ENCODE measurements at regions not wholly inside any gene's neighbourhood (a gene's known extent, or its start where the extent isn't known, plus 50 kb on each side); places are given as distances from the start of the nearest gene placed in this dataset.

DNA sequence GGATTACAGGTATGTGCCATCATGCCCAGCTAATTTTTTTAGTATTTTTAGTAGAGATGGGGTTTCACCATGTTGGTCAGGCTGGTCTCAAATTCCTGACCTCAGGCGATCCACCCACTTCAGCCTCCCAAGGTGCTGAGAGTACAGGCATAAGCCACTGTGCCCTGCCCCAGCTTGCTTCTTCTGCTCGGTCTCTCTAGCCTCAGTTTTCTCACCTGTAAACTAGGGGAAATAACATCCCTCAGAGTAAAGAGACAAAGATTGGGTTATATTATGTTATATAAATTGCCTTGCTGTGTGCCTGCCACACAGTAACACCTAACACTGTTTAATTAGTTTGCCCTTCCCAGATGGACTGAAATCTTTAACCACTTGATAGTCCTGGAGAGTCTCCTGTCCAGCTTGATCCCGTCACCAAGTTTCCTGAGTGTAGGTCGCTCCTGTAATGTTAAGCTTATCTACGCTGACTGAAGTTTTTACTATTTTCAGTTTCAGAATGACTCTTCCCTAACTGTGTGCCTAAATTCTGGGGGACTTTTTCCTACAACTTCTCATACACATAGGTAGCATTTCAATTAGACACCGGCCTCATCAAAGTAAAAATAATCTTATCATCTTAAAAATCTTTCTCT is 412.7 kb upstream of the TENM3 start:
- no peak overlapping the region for H3K4me3 ChIP-seq (ENCODE audit: low read depth in 1 of 2, low read length in 2 of 2)
- H3K9me3 ChIP-seq (ENCODE audit: insufficient read depth, low read length, severe bottlenecking): no peaks in the 10 kb centered on the region
- H2AFZ ChIP-seq (ENCODE audit: low read depth, low read length): no peak overlapping the region
- no peak overlapping the region for H3K27ac ChIP-seq (ENCODE audit: low read length)
- no peak for TF ChIP-seq CTCF (IDR thresholded peaks at IDR 0.05; ENCODE audit: borderline replicate concordance, extremely low read depth, low read length, poor library complexity, severe bottlenecking)
- no peak for TF ChIP-seq EZH2 (IDR thresholded peaks at IDR 0.05; ENCODE audit: borderline replicate concordance, low read depth, low read length, severe bottlenecking)
- H3K79me2 ChIP-seq (ENCODE audit: insufficient read depth, low read length): no peaks in the 10 kb centered on the region
- H3K36me3 ChIP-seq (ENCODE audit: insufficient read depth, low read length): no peaks in the 10 kb centered on the region
- H3K4me2 ChIP-seq (ENCODE audit: insufficient read depth, low read length): no peak overlapping the region
- H3K4me1 ChIP-seq (ENCODE audit: insufficient read depth, low read length): no peaks in the 10 kb centered on the region
- H4K20me1 ChIP-seq (ENCODE audit: insufficient read depth, low read length): no peaks in the 10 kb centered on the region
- no peak overlapping the region for H3K9ac ChIP-seq (ENCODE audit: low read depth, low read length)
- no peak for DNase-seq
- H3K27me3 ChIP-seq (ENCODE audit: insufficient read depth, low read length, poor library complexity): no peaks in the 10 kb centered on the region
- no peak for ATAC-seq (ENCODE audit: insufficient read depth, low read depth)

- no peak overlapping the region for H3K4me3 ChIP-seq (ENCODE audit: low read depth in 1 of 2, low read length in 2 of 2)
- no peaks in the 10 kb centered on the region for H3K36me3 ChIP-seq (ENCODE audit: insufficient read depth, low read length)
- TF ChIP-seq EZH2 (IDR thresholded peaks at IDR 0.05; ENCODE audit: borderline replicate concordance, low read depth, low read length, severe bottlenecking) (no peak), CTCF (IDR thresholded peaks at IDR 0.05; ENCODE audit: borderline replicate concordance, extremely low read depth, low read length, poor library complexity, severe bottlenecking) (no peak)
- no peaks in the 10 kb centered on the region for H3K9me3 ChIP-seq (ENCODE audit: insufficient read depth, low read length, severe bottlenecking)
- no peak overlapping the region for H3K4me2 ChIP-seq (ENCODE audit: insufficient read depth, low read length)
- no peak for DNase-seq
- no peaks in the 10 kb centered on the region for H3K4me1 ChIP-seq (ENCODE audit: insufficient read depth, low read length)
- H3K79me2 ChIP-seq (ENCODE audit: insufficient read depth, low read length): no peaks in the 10 kb centered on the region
- H2AFZ ChIP-seq (ENCODE audit: low read depth, low read length): no peak overlapping the region
- H3K9ac ChIP-seq (ENCODE audit: low read depth, low read length): no peak overlapping the region
- H3K27ac ChIP-seq (ENCODE audit: low read length): no peak overlapping the region
- H3K27me3 ChIP-seq (ENCODE audit: insufficient read depth, low read length, poor library complexity): no peaks in the 10 kb centered on the region
- no peak for ATAC-seq (ENCODE audit: insufficient read depth, low read depth)
- H4K20me1 ChIP-seq (ENCODE audit: insufficient read depth, low read length): no peaks in the 10 kb centered on the region
Observed at GRCh38 chr4:181834071-181834470, 409.1 kb upstream of the TENM3 start.

- H3K27me3 ChIP-seq (ENCODE audit: insufficient read depth, low read length, poor library complexity): no peaks in the 10 kb centered on the region
- no peaks in the 10 kb centered on the region for H3K4me1 ChIP-seq (ENCODE audit: insufficient read depth, low read length)
- no peak overlapping the region for H2AFZ ChIP-seq (ENCODE audit: low read depth, low read length)
- no peak overlapping the region for H3K4me2 ChIP-seq (ENCODE audit: insufficient read depth, low read length)
- H4K20me1 ChIP-seq (ENCODE audit: insufficient read depth, low read length): no peaks in the 10 kb centered on the region
- no peak overlapping the region for H3K27ac ChIP-seq (ENCODE audit: low read length)
- TF ChIP-seq CTCF (IDR thresholded peaks at IDR 0.05; ENCODE audit: borderline replicate concordance, extremely low read depth, low read length, poor library complexity, severe bottlenecking) (no peak), EZH2 (IDR thresholded peaks at IDR 0.05; ENCODE audit: borderline replicate concordance, low read depth, low read length, severe bottlenecking) (no peak)
- H3K79me2 ChIP-seq (ENCODE audit: insufficient read depth, low read length): no peaks in the 10 kb centered on the region
- no peaks in the 10 kb centered on the region for H3K36me3 ChIP-seq (ENCODE audit: insufficient read depth, low read length)
- DNase-seq (no peak), ATAC-seq (ENCODE audit: insufficient read depth, low read depth) (no peak)
- no peak overlapping the region for H3K9ac ChIP-seq (ENCODE audit: low read depth, low read length)
- no peak overlapping the region for H3K4me3 ChIP-seq (ENCODE audit: low read depth in 1 of 2, low read length in 2 of 2)
- H3K9me3 ChIP-seq (ENCODE audit: insufficient read depth, low read length, severe bottlenecking): no peaks in the 10 kb centered on the region
Observed at GRCh38 chr4:181835348-181835747, 407.9 kb upstream of the TENM3 start.
